Trophoblast cell (in vitro differentiated cells and primary cell): ENCODE measurements at regions not wholly inside any gene's neighbourhood (a gene's known extent, or its start where the extent isn't known, plus 50 kb on each side); places are given as distances from the start of the nearest gene placed in this dataset.

ENCODE experiments used
- DNase-seq, 2 donors: peaks; one replicate each; pipeline ENCODE4 v3.0.0-alpha.2; 2016
- H2AFZ ChIP-seq: 2 replicates; pipeline ENCODE4 v1.6.1; 2013; ENCODE audit warnings: low read length, moderate library complexity, mild to moderate bottlenecking; ENCODE audit not compliant: insufficient read depth, poor library complexity
- H2AK5ac ChIP-seq: 2 replicates; pipeline ENCODE4 v1.6.1; 2013; ENCODE audit warnings: mild to moderate bottlenecking, low read length
- H2BK120ac ChIP-seq: 2 replicates; pipeline ENCODE4 v1.6.1; 2013; ENCODE audit warnings: low read length, mild to moderate bottlenecking, moderate library complexity; ENCODE audit not compliant: insufficient read depth, poor library complexity
- H2BK12ac ChIP-seq: 2 replicates; pipeline ENCODE4 v1.6.1; 2013; ENCODE audit warnings: mild to moderate bottlenecking, low read length, moderate library complexity
- H2BK5ac ChIP-seq: 2 replicates; pipeline ENCODE4 v1.6.1; 2013; ENCODE audit warnings: low read length, low read depth, moderate library complexity, mild to moderate bottlenecking; ENCODE audit not compliant: poor library complexity
- H3K14ac ChIP-seq: 2 replicates; pipeline ENCODE4 v1.6.1; 2013; ENCODE audit warnings: mild to moderate bottlenecking, low read length
- H3K18ac ChIP-seq: 2 replicates; pipeline ENCODE4 v1.6.1; 2013; ENCODE audit warnings: mild to moderate bottlenecking, low read length
- H3K23ac ChIP-seq: 2 replicates; pipeline ENCODE4 v1.6.1; 2013; ENCODE audit warnings: low read length
- H3K27ac ChIP-seq: 2 replicates; pipeline ENCODE4 v1.5.1; 2013; ENCODE audit warnings: low read depth, mild to moderate bottlenecking, inconsistent platforms, low read length, moderate library complexity
- H3K27me3 ChIP-seq: 2 replicates; pipeline ENCODE4 v1.6.1; 2013; ENCODE audit warnings: inconsistent platforms, mild to moderate bottlenecking, low read length, moderate library complexity; ENCODE audit not compliant: insufficient read depth
- H3K36me3 ChIP-seq, 2 experiments: 1 replicate in 1 of 2; 2 replicates in 1 of 2; pipeline ENCODE4 v1.6.1; 2013; ENCODE audit warnings: low read length in 2 of 2, mild to moderate bottlenecking in 2 of 2, moderate library complexity in 1 of 2; ENCODE audit not compliant: insufficient read depth in 2 of 2, control insufficient read depth in 1 of 2
- H3K4ac ChIP-seq: 2 replicates; pipeline ENCODE4 v1.6.1; 2013; ENCODE audit warnings: low read depth, mild to moderate bottlenecking, low read length, moderate library complexity
- H3K4me1 ChIP-seq, 2 experiments: 1 replicate in 1 of 2; 2 replicates in 1 of 2; pipeline ENCODE4 v1.6.1; 2013; ENCODE audit warnings: low read length in 2 of 2, mild to moderate bottlenecking in 2 of 2, moderate library complexity in 1 of 2; ENCODE audit not compliant: insufficient read depth in 2 of 2, control insufficient read depth in 1 of 2
- H3K4me2 ChIP-seq: 2 replicates; pipeline ENCODE4 v1.6.1; 2013; ENCODE audit warnings: inconsistent platforms, mild to moderate bottlenecking, low read length, moderate library complexity
- H3K4me3 ChIP-seq: 2 replicates; pipeline ENCODE4 v1.5.1; 2013; ENCODE audit warnings: mild to moderate bottlenecking, low read depth, low read length, inconsistent platforms
- H3K79me1 ChIP-seq: one replicate; pipeline ENCODE4 v1.6.1; 2013; ENCODE audit warnings: low read length
- H3K79me2 ChIP-seq: 2 replicates; pipeline ENCODE4 v1.6.1; 2013; ENCODE audit warnings: low read length, mild to moderate bottlenecking; ENCODE audit not compliant: control insufficient read depth, insufficient read depth, poor library complexity
- H3K9ac ChIP-seq: 2 replicates; pipeline ENCODE4 v1.6.1; 2013; ENCODE audit warnings: mild to moderate bottlenecking, low read length
- H3K9me3 ChIP-seq: 2 replicates; pipeline ENCODE4 v1.6.1; 2013; ENCODE audit warnings: low read depth, mild to moderate bottlenecking, control low read depth, inconsistent platforms, low read length; ENCODE audit not compliant: insufficient read depth
- H4K12ac ChIP-seq: 2 replicates; pipeline ENCODE4 v1.6.1; 2013; ENCODE audit warnings: low read depth, mild to moderate bottlenecking, low read length, moderate library complexity
- H4K8ac ChIP-seq: 2 replicates; pipeline ENCODE4 v1.6.1; 2013; ENCODE audit warnings: low read depth, mild to moderate bottlenecking, low read length, moderate library complexity
- H4K91ac ChIP-seq: one replicate; pipeline ENCODE4 v1.6.1; 2013; ENCODE audit warnings: low read depth, mild to moderate bottlenecking, low read length, moderate library complexity
- WGBS: extraction: QIAGEN DNeasy Blood & Tissue Kit; methylation state at CpG from one replicate; pipeline ENCODE4 v1.1.7; 2013; ENCODE audit warnings: missing lambda C conversion rate; ENCODE audit not compliant: insufficient read length, insufficient coverage; ENCODE audit errors: extremely low coverage; 5-methylcytosine and 5-hydroxymethylcytosine counted together

GRCh38 chr12:125249066-125249824 lies 184.0 kb downstream of the AACS start:
- Histone ChIP-seq H3K4me2 (no peak overlapping the region), H3K4me1 (no peaks in the 10 kb centered on the region), H2BK12ac (no peak overlapping the region)

GRCh38 chr12:125249932-125250331 lies 184.7 kb downstream of the AACS start:
- Histone ChIP-seq H3K36me3 (no peaks in the 10 kb centered on the region), H2AK5ac (no peak overlapping the region), H3K27ac (no peak overlapping the region), H4K12ac (no peak overlapping the region), H2BK12ac (no peak overlapping the region), H3K27me3 (no peaks in the 10 kb centered on the region), H2BK5ac (no peak overlapping the region), H3K79me2 (no peaks in the 10 kb centered on the region), H2AFZ (no peak overlapping the region), H3K18ac (no peak overlapping the region), H3K9me3 (peaks cover 2% of the 10 kb centered on the region), H3K4me2 (no peak overlapping the region), H4K8ac (no peak overlapping the region), H3K79me1 (no peaks in the 10 kb centered on the region), H3K9ac (no peak overlapping the region), H3K4me1 (no peaks in the 10 kb centered on the region), H4K91ac (no peak overlapping the region), H3K4ac (no peak overlapping the region), H3K14ac (no peak overlapping the region), H3K4me3 (no peak overlapping the region), H3K23ac (no peak overlapping the region), H2BK120ac (no peak overlapping the region)
- no peak for DNase-seq
- WGBS = no CpG with 5 or more reads among the region's 7 CpGs

More at GRCh38 chr12:125249066-125249824, 184.0 kb downstream of the AACS start:
- H2BK5ac ChIP-seq = no peak overlapping the region
- DNase-seq = no peak
- no peaks in the 10 kb centered on the region for H3K79me2 ChIP-seq
- H3K9me3 ChIP-seq = peaks cover 2% of the 10 kb centered on the region
- no peak overlapping the region for H3K27ac ChIP-seq
- H4K12ac ChIP-seq = no peak overlapping the region
- H3K14ac ChIP-seq = no peak overlapping the region
- no peak overlapping the region for H3K4ac ChIP-seq
- H3K27me3 ChIP-seq = no peaks in the 10 kb centered on the region
- H2BK120ac ChIP-seq = no peak overlapping the region
- no peaks in the 10 kb centered on the region for H3K79me1 ChIP-seq
- H3K4me3 ChIP-seq = no peak overlapping the region
- H4K8ac ChIP-seq = no peak overlapping the region
- no peak overlapping the region for H3K18ac ChIP-seq
- no peak overlapping the region for H3K9ac ChIP-seq
- no peak overlapping the region for H2AFZ ChIP-seq
- WGBS = no CpG with 5 or more reads among the region's 13 CpGs
- H4K91ac ChIP-seq = no peak overlapping the region
- no peaks in the 10 kb centered on the region for H3K36me3 ChIP-seq
- no peak overlapping the region for H2AK5ac ChIP-seq
- no peak overlapping the region for H3K23ac ChIP-seq

GRCh38 chr12:125254236-125254635 lies 189.0 kb downstream of the AACS start:
- no peak overlapping the region for H4K12ac ChIP-seq
- no peak for DNase-seq
- H3K14ac ChIP-seq = no peak overlapping the region
- no peaks in the 10 kb centered on the region for H3K36me3 ChIP-seq
- H3K79me2 ChIP-seq = no peaks in the 10 kb centered on the region
- no peak overlapping the region for H3K4me3 ChIP-seq
- H3K4ac ChIP-seq = no peak overlapping the region
- H2AK5ac ChIP-seq = no peak overlapping the region
- no peaks in the 10 kb centered on the region for H3K27me3 ChIP-seq
- H3K4me2 ChIP-seq = no peak overlapping the region
- WGBS = no CpG with 5 or more reads among the region's 4 CpGs
- H4K8ac ChIP-seq = no peak overlapping the region
- no peak overlapping the region for H3K23ac ChIP-seq
- no peak overlapping the region for H2AFZ ChIP-seq
- no peak overlapping the region for H3K9ac ChIP-seq
- H4K91ac ChIP-seq = no peak overlapping the region
- H3K4me1 ChIP-seq = no peaks in the 10 kb centered on the region
- H3K79me1 ChIP-seq = no peaks in the 10 kb centered on the region
- H2BK5ac ChIP-seq = no peak overlapping the region
- no peak overlapping the region for H2BK12ac ChIP-seq
- H2BK120ac ChIP-seq = no peak overlapping the region
- H3K27ac ChIP-seq = no peak overlapping the region
- H3K9me3 ChIP-seq = peaks cover 3% of the 10 kb centered on the region
- H3K18ac ChIP-seq = no peak overlapping the region

GRCh38 chr12:125254856-125255255 lies 189.6 kb downstream of the AACS start:
- H3K14ac ChIP-seq = no peak overlapping the region
- no peak overlapping the region for H3K23ac ChIP-seq
- H4K8ac ChIP-seq = no peak overlapping the region
- no peaks in the 10 kb centered on the region for H3K36me3 ChIP-seq
- H2BK12ac ChIP-seq = no peak overlapping the region
- H4K12ac ChIP-seq = no peak overlapping the region
- H2AK5ac ChIP-seq = no peak overlapping the region
- WGBS = no CpG with 5 or more reads among the region's 11 CpGs
- H3K4me1 ChIP-seq = no peaks in the 10 kb centered on the region
- no peak overlapping the region for H3K27ac ChIP-seq
- no peak overlapping the region for H2BK120ac ChIP-seq
- H3K4ac ChIP-seq = no peak overlapping the region
- no peak overlapping the region for H3K4me3 ChIP-seq
- no peaks in the 10 kb centered on the region for H3K79me1 ChIP-seq
- H3K79me2 ChIP-seq = no peaks in the 10 kb centered on the region
- H3K9ac ChIP-seq = no peak overlapping the region
- no peak overlapping the region for H3K18ac ChIP-seq
- peaks cover 3% of the 10 kb centered on the region for H3K9me3 ChIP-seq
- no peak overlapping the region for H2AFZ ChIP-seq
- no peak overlapping the region for H3K4me2 ChIP-seq
- no peak overlapping the region for H4K91ac ChIP-seq
- no peak overlapping the region for H2BK5ac ChIP-seq
- no peaks in the 10 kb centered on the region for H3K27me3 ChIP-seq
- no peak for DNase-seq
